Kidney (tissue), 13 donors: ENCODE measurements at regions not wholly inside any gene's neighbourhood (a gene's known extent, or its start where the extent isn't known, plus 50 kb on each side); places are given as distances from the start of the nearest gene placed in this dataset.

Source experiments
- DNase-seq, 5 donors: peaks; one replicate each; pipeline ENCODE4 v3.0.0-alpha.2; 2013 to 2020
- FAIRE-seq: peaks from 2 replicates; lab custom pipeline; 2012; peaks lifted over from hg19 to GRCh38; lab: Jason Lieb, UNC
- H3K27ac ChIP-seq, 2 donors: one replicate each; pipeline ENCODE4 v1.7.0; 2013; ENCODE audit warnings: low read depth in 2 of 2, low read length in 2 of 2, inconsistent platforms in 1 of 2
- H3K27me3 ChIP-seq: one replicate; pipeline ENCODE4 v1.7.1; 2013; ENCODE audit warnings: low read length, inconsistent platforms; ENCODE audit not compliant: control insufficient read depth, insufficient read depth
- H3K36me3 ChIP-seq, 3 donors: one replicate each; pipeline versions ENCODE4 v1.7.0 to v1.7.1; 2013; ENCODE audit warnings: low read length in 3 of 3, control low read depth in 1 of 3, inconsistent platforms in 1 of 3; ENCODE audit not compliant: insufficient read depth in 3 of 3, control insufficient read depth in 2 of 3
- H3K4me1 ChIP-seq, 3 donors: one replicate each; pipeline versions ENCODE4 v1.7.0 to v1.7.1; 2013; ENCODE audit warnings: low read length in 3 of 3, inconsistent platforms in 1 of 3, low read depth in 1 of 3; ENCODE audit not compliant: control insufficient read depth in 2 of 3, insufficient read depth in 2 of 3
- H3K4me3 ChIP-seq, 3 donors: one replicate each; pipeline versions ENCODE4 v1.7.0 to v1.8.1; 2013; ENCODE audit warnings: low read length in 3 of 3, control low read depth in 1 of 3, inconsistent platforms in 1 of 3
- H3K9ac ChIP-seq, 3 donors: one replicate each; pipeline versions ENCODE4 v1.7.0 to v1.7.1; 2013; ENCODE audit warnings: low read length in 3 of 3, control low read depth in 1 of 3, inconsistent platforms in 1 of 3
- H3K9me3 ChIP-seq, 3 donors: one replicate each; pipeline versions ENCODE4 v1.7.0 to v1.7.1; 2013; ENCODE audit warnings: low read length in 3 of 3, control low read depth in 1 of 3, inconsistent platforms in 1 of 3; ENCODE audit not compliant: control insufficient read depth in 2 of 3, insufficient read depth in 1 of 3
- CTCF ChIP-seq: IDR thresholded peaks from 3 replicates; pipeline ENCODE4 v1.5.1; 2012; ENCODE audit warnings: mild to moderate bottlenecking, moderate library complexity, borderline replicate concordance; ENCODE audit not compliant: insufficient read depth; ENCODE audit errors: extremely low read depth
- intact Hi-C: fragments of 100-400 bp; cut with DNase I; formaldehyde crosslinking; loops from one replicate; pipeline ENCODE4 v1.11.1; 2022
- donor health status: control.
- donor health status: control.
- donor health status: control.
- donor health status: control.
- donor health status: control.
- donor health status: DM: yes; HTN: yes; CAD: no.
- donor health status: Normal renal cell carcinoma (clear cell type).

GRCh38 chr6:115214283-115214682, 846.4 kb downstream of the FRK start:
- H3K4me1 ChIP-seq = no peaks in the 10 kb centered on the region
- no peak overlapping the region for H3K27ac ChIP-seq
- H3K27me3 ChIP-seq = no peaks in the 10 kb centered on the region
- no peak for TF ChIP-seq CTCF
- H3K36me3 ChIP-seq = no peaks in the 10 kb centered on the region
- no peak overlapping the region for H3K9ac ChIP-seq
- intact Hi-C loops = no loop called here
- DNase-seq = no peak
- no peaks in the 10 kb centered on the region for H3K9me3 ChIP-seq
- no peak overlapping the region for H3K4me3 ChIP-seq
- FAIRE-seq = peak; percentile 11

GRCh38 chr6:115203381-115203780, 857.3 kb downstream of the FRK start:
- FAIRE-seq = no peak
- intact Hi-C loops = no loop called here
- DNase-seq = no peak

GRCh38 chr6:115194981-115195638, 852.3 kb upstream of the HS3ST5 start:
- no peak for TF ChIP-seq CTCF
- DNase-seq = no peak
- intact Hi-C loops = no loop called here
- H3K4me3 ChIP-seq = no peak overlapping the region
- no peaks in the 10 kb centered on the region for H3K4me1 ChIP-seq
- no peaks in the 10 kb centered on the region for H3K36me3 ChIP-seq
- H3K27ac ChIP-seq = no peak overlapping the region
- H3K27me3 ChIP-seq = no peaks in the 10 kb centered on the region
- H3K9ac ChIP-seq = no peak overlapping the region
- no peaks in the 10 kb centered on the region for H3K9me3 ChIP-seq
- no peak for FAIRE-seq

More at GRCh38 chr6:115203381-115203780, 857.3 kb downstream of the FRK start:
- H3K9me3 ChIP-seq = peaks cover 0 to 2% (median 0%) of the 10 kb centered on the region in 3 donors
- H3K36me3 ChIP-seq = no peaks in the 10 kb centered on the region
- no peaks in the 10 kb centered on the region for H3K4me1 ChIP-seq
- no peaks in the 10 kb centered on the region for H3K27me3 ChIP-seq
- no peak for TF ChIP-seq CTCF
- no peak overlapping the region for H3K27ac ChIP-seq
- H3K4me3 ChIP-seq = no peak overlapping the region
- no peak overlapping the region for H3K9ac ChIP-seq

GRCh38 chr6:115191989-115192388, 849.2 kb upstream of the HS3ST5 start:
- intact Hi-C loops = no loop called here

More at GRCh38 chr6:115191989-115192388, 849.2 kb upstream of the HS3ST5 start:
- Histone ChIP-seq H3K36me3 (no peaks in the 10 kb centered on the region), H3K4me1 (no peaks in the 10 kb centered on the region), H3K9me3 (no peaks in the 10 kb centered on the region), H3K27me3 (no peaks in the 10 kb centered on the region), H3K4me3 (no peak overlapping the region), H3K27ac (no peak overlapping the region), H3K9ac (no peak overlapping the region)
- FAIRE-seq (no peak), DNase-seq (no peak)
- TF ChIP-seq CTCF = no peak
